OCI-LY3 (cell line): ENCODE measurements at regions not wholly inside any gene's neighbourhood (a gene's known extent, or its start where the extent isn't known, plus 50 kb on each side); places are given as distances from the start of the nearest gene placed in this dataset.

Experiments
- CTCF ChIP-seq: fragments of 200-600, 300-600 bp; sonication (generic); IDR thresholded peaks from 2 replicates; pipeline ENCODE4 v1.5.1; 2014; ENCODE audit warnings: antibody characterized with exemption, low read length, low read depth
- EZH2phosphoT487 ChIP-seq: fragments of 200-600 bp; shearing (Covaris generic); IDR thresholded peaks from 2 replicates; pipeline ENCODE4 v1.6.1; 2018; ENCODE audit warnings: antibody characterized with exemption, mixed run types, low read depth

- TF ChIP-seq EZH2phosphoT487 (no peak), CTCF (no peak)
Measured at GRCh38 chrX:40495659-40496058, 85.1 kb upstream of the ATP6AP2 start.
